Body of pancreas (tissue), 4 donors: ENCODE measurements at regions not wholly inside any gene's neighbourhood (a gene's known extent, or its start where the extent isn't known, plus 50 kb on each side); places are given as distances from the start of the nearest gene placed in this dataset.

ENCODE experiments used
- ATAC-seq: fragments of 150-250 bp; one replicate; pipeline ENCODE4 v1.9.1; 2016
- DNase-seq, 4 donors: peaks; one replicate each; pipeline ENCODE4 v3.0.0-alpha.2; 2019
- H3K27ac ChIP-seq, 4 donors: fragments of 200-600 bp; sonication (generic); 1 replicate in 3 of 4; 2 replicates in 1 of 4; pipeline versions ENCODE4 v1.5.1 to v1.6.1; 2016 to 2019; ENCODE audit warnings: mild to moderate bottlenecking in 1 of 4, mixed read lengths in 1 of 4, moderate library complexity in 1 of 4
- H3K27me3 ChIP-seq, 2 donors: fragments of 200-600 bp; sonication (generic); one replicate each; pipeline ENCODE4 v1.6.0; 2016; ENCODE audit warnings: mild to moderate bottlenecking in 1 of 2
- H3K36me3 ChIP-seq, 2 donors: fragments of 200-600 bp; sonication (generic); replicated peaks in 1 of 2; 2 replicates each; pipeline ENCODE4 v1.5.1; 2016; ENCODE audit warnings: low read depth in 2 of 2; ENCODE audit not compliant: insufficient read depth in 1 of 2
- H3K4me1 ChIP-seq: fragments of 200-600 bp; sonication (generic); one replicate; pipeline ENCODE4 v1.6.0; 2016
- H3K4me3 ChIP-seq, 2 donors: fragments of 200-600 bp; sonication (generic); 1 replicate in 1 of 2; 2 replicates in 1 of 2; pipeline ENCODE4 v1.5.1; 2016 to 2019
- H3K9me3 ChIP-seq, 3 donors: fragments of 200-600 bp; sonication (generic); 1 replicate in 2 of 3; 2 replicates in 1 of 3; pipeline ENCODE4 v1.5.1; 2016
- POLR2A ChIP-seq, 3 donors: fragments of 450-650 bp; IDR thresholded peaks; one replicate each; pipeline ENCODE4 v1.6.1; 2016; ENCODE audit warnings: antibody characterized with exemption in 3 of 3, mild to moderate bottlenecking in 2 of 3
- WGBS, 2 donors: methylation state at CpG; one replicate each; pipeline ENCODE4 v1.1.5; 2017; 5-methylcytosine and 5-hydroxymethylcytosine counted together
- intact Hi-C: fragments of 100-400 bp; cut with DNase I; formaldehyde crosslinking; loops from one replicate; pipeline ENCODE4 v1.15.1; 2023
- TF ChIP-seq, protein P1 (sequence below), 7 experiments: fragments of 450-650 bp in 4 of 7; fragments of 200-600 bp in 3 of 7; sonication (generic) in 3 of 7; IDR thresholded peaks; one replicate each; pipeline ENCODE4 v1.5.1; 2016 to 2019; ENCODE audit warnings: antibody characterized with exemption in 7 of 7

DNA sequence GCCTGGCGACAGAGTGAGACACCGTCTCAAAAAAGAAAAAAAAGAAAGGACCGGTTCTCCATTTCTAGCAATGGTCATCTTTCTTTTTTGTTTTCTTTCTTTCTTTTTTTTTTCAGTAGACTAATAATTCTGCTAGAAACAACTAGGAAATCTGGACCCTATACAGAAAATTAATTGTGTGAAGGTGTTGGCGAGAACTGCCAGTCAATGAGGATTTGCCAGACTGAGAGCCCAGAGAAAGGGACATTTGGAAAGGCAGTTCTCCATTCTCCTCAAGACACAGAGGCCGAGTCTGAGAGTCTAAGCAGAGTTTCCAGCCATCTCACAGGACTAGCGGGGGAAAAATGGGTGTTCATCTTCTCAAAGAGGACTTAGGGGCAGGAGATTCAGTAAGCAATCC, 123.6 kb upstream of the GPC1 start:
- H3K9me3 ChIP-seq, result no peaks in the 10 kb centered on the region
- TF ChIP-seq POLR2A (IDR thresholded peaks at IDR 0.05), result no peak
- TF ChIP-seq, protein P1, sequence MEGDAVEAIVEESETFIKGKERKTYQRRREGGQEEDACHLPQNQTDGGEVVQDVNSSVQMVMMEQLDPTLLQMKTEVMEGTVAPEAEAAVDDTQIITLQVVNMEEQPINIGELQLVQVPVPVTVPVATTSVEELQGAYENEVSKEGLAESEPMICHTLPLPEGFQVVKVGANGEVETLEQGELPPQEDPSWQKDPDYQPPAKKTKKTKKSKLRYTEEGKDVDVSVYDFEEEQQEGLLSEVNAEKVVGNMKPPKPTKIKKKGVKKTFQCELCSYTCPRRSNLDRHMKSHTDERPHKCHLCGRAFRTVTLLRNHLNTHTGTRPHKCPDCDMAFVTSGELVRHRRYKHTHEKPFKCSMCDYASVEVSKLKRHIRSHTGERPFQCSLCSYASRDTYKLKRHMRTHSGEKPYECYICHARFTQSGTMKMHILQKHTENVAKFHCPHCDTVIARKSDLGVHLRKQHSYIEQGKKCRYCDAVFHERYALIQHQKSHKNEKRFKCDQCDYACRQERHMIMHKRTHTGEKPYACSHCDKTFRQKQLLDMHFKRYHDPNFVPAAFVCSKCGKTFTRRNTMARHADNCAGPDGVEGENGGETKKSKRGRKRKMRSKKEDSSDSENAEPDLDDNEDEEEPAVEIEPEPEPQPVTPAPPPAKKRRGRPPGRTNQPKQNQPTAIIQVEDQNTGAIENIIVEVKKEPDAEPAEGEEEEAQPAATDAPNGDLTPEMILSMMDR (IDR thresholded peaks at IDR 0.05), result no peak
- WGBS, 2 donors, result 84 to 91% methylated on average over 6 of the region's 6 CpGs

DNA sequence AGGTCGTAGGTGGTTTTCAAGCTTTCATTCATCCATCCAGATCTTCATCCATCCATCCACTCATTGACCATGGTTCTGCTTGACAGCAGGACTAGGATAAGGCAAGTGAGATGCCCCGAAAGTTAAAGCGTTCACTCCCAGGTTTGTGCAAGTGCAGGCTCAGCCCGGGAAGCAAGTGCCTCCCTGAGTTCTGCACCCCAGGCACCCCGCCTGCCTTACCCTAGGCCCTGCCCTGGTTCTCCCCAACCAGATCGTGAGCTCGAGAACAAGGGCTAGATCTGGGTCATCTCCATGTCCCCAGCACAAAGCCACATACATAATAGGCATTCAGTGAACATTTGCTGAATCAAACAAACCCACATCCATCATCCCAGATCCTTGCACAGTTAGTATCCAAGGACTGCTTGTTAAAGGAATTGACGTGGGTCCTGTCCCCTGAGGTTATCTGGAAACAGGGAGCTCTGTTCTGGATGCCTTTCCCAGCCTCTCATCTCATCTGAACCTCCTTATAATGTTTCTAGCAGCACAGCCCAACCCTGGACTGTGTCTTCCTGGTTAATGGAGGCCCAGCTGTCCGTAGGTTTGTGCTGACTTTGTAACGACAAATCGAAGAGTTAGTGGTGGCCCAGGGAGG, 116.1 kb upstream of the GPC1 start:
- Histone ChIP-seq H3K4me1 (no peaks in the 10 kb centered on the region), H3K36me3 (no peaks in the 10 kb centered on the region), H3K4me3 (no peak overlapping the region), H3K9me3 (no peaks in the 10 kb centered on the region), H3K27me3 (no peaks in the 10 kb centered on the region), H3K27ac (no peak overlapping the region)
- WGBS, 2 donors, result 43 to 82% methylated on average over 5 to 11 of the region's 11 CpGs
- intact Hi-C loops, result no loop called here
- DNase-seq (no peak), ATAC-seq (no peak)
- TF ChIP-seq POLR2A (IDR thresholded peaks at IDR 0.05), result no peak
- TF ChIP-seq, protein P1 (IDR thresholded peaks at IDR 0.05), result no peak

More for the DNA sequence above, 123.6 kb upstream of the GPC1 start:
- Histone ChIP-seq H3K36me3 (no peaks in the 10 kb centered on the region), H3K4me1 (no peaks in the 10 kb centered on the region), H3K27ac (no peak overlapping the region), H3K4me3 (no peak overlapping the region), H3K27me3 (no peaks in the 10 kb centered on the region)
- DNase-seq (no peak), ATAC-seq (no peak)
- intact Hi-C loops, result no loop called here

GRCh38 chr2:240319855-240320203, 115.6 kb upstream of the GPC1 start:
- Histone ChIP-seq H3K4me3 (no peak overlapping the region), H3K27ac (no peak overlapping the region), H3K27me3 (no peaks in the 10 kb centered on the region), H3K4me1 (no peaks in the 10 kb centered on the region), H3K36me3 (no peaks in the 10 kb centered on the region), H3K9me3 (no peaks in the 10 kb centered on the region)
- ATAC-seq (peak; percentile 18), DNase-seq (no peak)
- intact Hi-C loops, result no loop called here
- TF ChIP-seq POLR2A (IDR thresholded peaks at IDR 0.05), result no peak
- TF ChIP-seq, protein P1 (IDR thresholded peaks at IDR 0.05), result no peak
- 63% methylated on average over 9 of the region's 9 CpGs; no CpG with 5 or more reads in 1 of the 2 donors for WGBS, 2 donors

DNA sequence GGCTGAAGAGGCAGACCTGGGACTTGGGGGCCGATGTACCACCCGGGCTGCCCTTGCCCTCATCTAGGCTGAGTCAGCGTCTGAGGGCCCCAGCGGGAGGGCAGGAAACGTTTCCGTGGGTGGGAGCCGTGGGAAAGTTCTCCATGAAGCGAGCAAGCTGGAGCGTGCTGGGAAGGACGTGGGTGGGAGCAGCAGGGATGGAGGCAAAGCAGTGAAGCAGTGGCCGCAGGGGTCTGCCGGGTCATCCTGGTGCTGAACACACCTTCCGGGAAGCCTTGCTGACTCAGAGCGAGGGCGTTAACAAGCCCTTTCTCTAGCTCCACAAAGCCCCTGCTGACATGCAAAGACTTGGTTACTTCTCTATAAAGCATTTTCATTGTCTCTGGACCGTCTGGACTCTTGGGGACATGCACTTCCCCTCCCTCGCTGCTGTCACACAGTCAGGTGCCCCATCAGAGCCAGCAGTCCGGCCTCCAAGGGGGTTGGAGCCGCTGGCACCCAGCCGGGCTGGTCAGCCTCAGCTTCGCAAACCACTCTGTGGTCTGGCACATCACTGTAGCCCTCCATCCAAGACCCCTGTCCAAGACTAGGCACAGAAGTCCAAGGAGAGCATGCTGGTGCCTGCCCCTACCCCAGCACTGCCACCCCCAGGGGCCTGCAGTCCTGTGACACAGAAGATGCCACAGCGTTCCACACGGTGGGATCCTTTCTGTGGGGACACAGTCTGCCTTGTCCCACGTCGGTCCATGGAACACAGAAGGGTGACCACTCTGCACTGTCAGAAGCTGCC, 115.1 kb upstream of the GPC1 start:
- H3K36me3 ChIP-seq, result no peaks in the 10 kb centered on the region
- 58 to 60% methylated on average over 17 to 25 of the region's 25 CpGs for WGBS, 2 donors
- no peak for TF ChIP-seq POLR2A (IDR thresholded peaks at IDR 0.05)
- TF ChIP-seq, protein P1 (IDR thresholded peaks at IDR 0.05), result no peak
- H3K4me3 ChIP-seq, result no peak overlapping the region
- peaks cover 2% of the 10 kb centered on the region for H3K4me1 ChIP-seq
- no peaks in the 10 kb centered on the region for H3K27me3 ChIP-seq
- no peaks in the 10 kb centered on the region for H3K9me3 ChIP-seq
- ATAC-seq (peak; percentile 60), DNase-seq (peak in 2 of 4 donors; percentile 19 to 33)
- H3K27ac ChIP-seq, result no peak overlapping the region
- intact Hi-C loops, result no loop called here
